ENCODE measurements at regions not wholly inside any gene's neighbourhood (a gene's known extent, or its start where the extent isn't known, plus 50 kb on each side); places are given as distances from the start of the nearest gene placed in this dataset.
A peak's percentile ranks its signal among the peaks of the same experiment; 100 is the strongest.

DNA sequence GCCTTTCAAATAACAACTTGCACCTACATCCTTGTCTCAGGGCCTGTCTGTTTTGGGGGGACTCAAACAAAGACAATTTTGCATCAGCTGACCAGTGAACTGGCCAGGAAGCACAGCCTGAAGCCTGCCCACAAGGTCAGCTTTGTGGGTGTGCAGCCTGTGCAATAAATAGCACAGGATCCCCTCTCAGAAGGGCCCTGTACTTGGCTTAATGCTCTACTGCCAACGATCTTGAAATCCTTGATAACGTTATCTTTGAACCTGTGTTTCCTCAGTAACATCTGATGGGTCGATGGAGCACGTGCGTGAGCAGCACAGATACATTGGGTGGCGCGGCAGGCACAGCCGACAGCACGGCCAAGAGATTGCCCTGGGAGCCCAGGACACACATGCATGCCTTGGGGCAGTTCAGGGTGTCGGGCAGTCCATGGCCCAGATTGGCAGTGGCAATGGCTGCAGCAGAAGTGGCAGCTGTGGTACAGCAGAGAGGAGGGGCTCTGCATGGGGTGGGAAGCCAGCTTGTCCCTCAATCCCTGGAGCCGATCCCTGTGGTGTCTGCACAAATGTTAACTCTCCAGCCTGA is 58.8 kb upstream of the ATP6AP2 start:
- no peaks in the 10 kb centered on the region for H3K79me1 ChIP-seq (ENCODE audit: low read length)
- no peak overlapping the region for H3K4me3 ChIP-seq (ENCODE audit: low read length)
- no peak overlapping the region for H3K9ac ChIP-seq (ENCODE audit: low read length)
- H2BK120ac ChIP-seq (ENCODE audit: low read depth, low read length): no peak overlapping the region
- no peak overlapping the region for H2BK15ac ChIP-seq (replicated peaks; ENCODE audit: low read depth)
- no peaks in the 10 kb centered on the region for H3K36me3 ChIP-seq (ENCODE audit: control insufficient read depth, insufficient read depth, low read length)
- H3K4me1 ChIP-seq (ENCODE audit: control insufficient read depth, low read depth, low read length): no peaks in the 10 kb centered on the region
- H3K27me3 ChIP-seq (ENCODE audit: insufficient read depth, low read length, poor library complexity): no peaks in the 10 kb centered on the region
- no peak overlapping the region for H3K56ac ChIP-seq (ENCODE audit: low read length)
- WGBS (ENCODE audit: extremely low coverage, insufficient coverage, low lambda C conversion rate): no CpG with 5 or more reads among the region's 11 CpGs
- no peak overlapping the region for H3K27ac ChIP-seq (ENCODE audit: low read depth, low read length)
- H2AK5ac ChIP-seq (ENCODE audit: low read length): no peak overlapping the region
- no peak overlapping the region for H3K4me2 ChIP-seq (ENCODE audit: low read length)
- H2BK5ac ChIP-seq (ENCODE audit: low read length): no peak overlapping the region
- no peaks in the 10 kb centered on the region for H3K79me2 ChIP-seq (ENCODE audit: control insufficient read depth, insufficient read depth, low read length)
- no peak overlapping the region for H3K4ac ChIP-seq (ENCODE audit: low read depth, low read length)
- H3K18ac ChIP-seq (ENCODE audit: low read length): no peak overlapping the region
- H3K23ac ChIP-seq (ENCODE audit: low read length): no peak overlapping the region
- H4K5ac ChIP-seq (ENCODE audit: low read length): no peak overlapping the region
- no peak for DNase-seq
- H4K8ac ChIP-seq (ENCODE audit: low read depth, low read length): no peak overlapping the region

DNA sequence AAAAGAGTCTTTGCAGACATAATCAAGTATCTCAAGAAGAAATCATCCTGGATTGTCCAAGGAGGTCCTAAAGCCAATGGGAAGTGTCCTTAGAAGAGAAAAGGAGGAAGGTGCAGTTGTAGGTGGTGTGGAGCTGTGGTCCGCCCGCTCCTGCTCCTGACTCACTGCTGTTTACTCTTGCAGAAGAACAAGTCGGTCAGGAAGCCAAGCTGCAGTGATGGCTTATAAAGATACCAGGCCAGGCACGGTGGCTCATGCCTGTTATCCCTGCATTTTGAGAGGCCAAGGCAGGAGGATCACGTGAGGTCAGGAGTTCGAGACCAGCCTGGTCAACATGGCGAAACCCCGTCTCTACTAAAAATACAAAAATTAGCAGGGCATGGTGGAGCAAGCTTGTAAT is 66.4 kb upstream of the ATP6AP2 start:
- H3K56ac ChIP-seq (ENCODE audit: low read length): no peak overlapping the region
- WGBS (ENCODE audit: extremely low coverage, insufficient coverage, low lambda C conversion rate): no CpG with 5 or more reads among the region's 8 CpGs
- no peaks in the 10 kb centered on the region for H3K27me3 ChIP-seq (ENCODE audit: insufficient read depth, low read length, poor library complexity)
- H3K79me2 ChIP-seq (ENCODE audit: control insufficient read depth, insufficient read depth, low read length): no peaks in the 10 kb centered on the region
- no peak overlapping the region for H2BK5ac ChIP-seq (ENCODE audit: low read length)
- no peak overlapping the region for H3K4me2 ChIP-seq (ENCODE audit: low read length)
- H2BK120ac ChIP-seq (ENCODE audit: low read depth, low read length): no peak overlapping the region
- no peak overlapping the region for H3K9ac ChIP-seq (ENCODE audit: low read length)
- H4K8ac ChIP-seq (ENCODE audit: low read depth, low read length): no peak overlapping the region
- no peak for DNase-seq
- no peak overlapping the region for H3K18ac ChIP-seq (ENCODE audit: low read length)
- H2BK15ac ChIP-seq (replicated peaks; ENCODE audit: low read depth): no peak overlapping the region
- no peak overlapping the region for H3K23ac ChIP-seq (ENCODE audit: low read length)
- H4K5ac ChIP-seq (ENCODE audit: low read length): no peak overlapping the region
- H3K79me1 ChIP-seq (ENCODE audit: low read length): no peaks in the 10 kb centered on the region
- no peak overlapping the region for H3K4ac ChIP-seq (ENCODE audit: low read depth, low read length)
- H3K4me3 ChIP-seq (ENCODE audit: low read length): no peak overlapping the region
- no peaks in the 10 kb centered on the region for H3K4me1 ChIP-seq (ENCODE audit: control insufficient read depth, low read depth, low read length)
- no peak overlapping the region for H2AK5ac ChIP-seq (ENCODE audit: low read length)
- H3K36me3 ChIP-seq (ENCODE audit: control insufficient read depth, insufficient read depth, low read length): no peaks in the 10 kb centered on the region
- no peak overlapping the region for H3K27ac ChIP-seq (ENCODE audit: low read depth, low read length)

DNA sequence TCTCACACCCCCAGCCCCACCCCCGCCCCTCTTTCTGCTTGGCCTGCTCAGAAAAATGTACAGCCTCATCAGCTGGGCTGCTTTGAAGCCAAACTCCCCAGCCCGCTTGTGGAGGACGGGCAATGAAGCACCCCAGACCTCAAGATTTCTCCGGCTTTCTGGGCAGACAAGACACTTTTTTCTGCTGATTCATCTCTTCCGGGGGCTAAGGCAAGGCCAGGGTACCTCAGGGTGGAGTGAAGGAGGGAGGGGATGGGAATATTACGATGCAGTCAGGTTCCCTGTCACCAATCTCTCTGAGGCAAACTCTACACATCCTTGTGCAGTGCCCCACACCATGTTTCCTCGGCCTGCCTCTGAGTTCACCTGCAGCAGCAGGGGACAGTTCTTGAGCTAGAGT is 66.9 kb upstream of the ATP6AP2 start:
- Histone ChIP-seq H3K4me2 (ENCODE audit: low read length) (no peak overlapping the region), H3K36me3 (ENCODE audit: control insufficient read depth, insufficient read depth, low read length) (no peaks in the 10 kb centered on the region), H3K27ac (ENCODE audit: low read depth, low read length) (no peak overlapping the region), H3K79me2 (ENCODE audit: control insufficient read depth, insufficient read depth, low read length) (no peaks in the 10 kb centered on the region), H3K23ac (ENCODE audit: low read length) (no peak overlapping the region), H3K4me1 (ENCODE audit: control insufficient read depth, low read depth, low read length) (no peaks in the 10 kb centered on the region), H2BK15ac (replicated peaks; ENCODE audit: low read depth) (no peak overlapping the region), H2BK120ac (ENCODE audit: low read depth, low read length) (no peak overlapping the region), H3K9ac (ENCODE audit: low read length) (no peak overlapping the region), H3K27me3 (ENCODE audit: insufficient read depth, low read length, poor library complexity) (no peaks in the 10 kb centered on the region), H2AK5ac (ENCODE audit: low read length) (no peak overlapping the region), H2BK5ac (ENCODE audit: low read length) (no peak overlapping the region), H3K18ac (ENCODE audit: low read length) (no peak overlapping the region), H4K5ac (ENCODE audit: low read length) (no peak overlapping the region), H3K79me1 (ENCODE audit: low read length) (no peaks in the 10 kb centered on the region), H3K4ac (ENCODE audit: low read depth, low read length) (no peak overlapping the region), H3K56ac (ENCODE audit: low read length) (no peak overlapping the region), H4K8ac (ENCODE audit: low read depth, low read length) (no peak overlapping the region), H3K4me3 (ENCODE audit: low read length) (no peak overlapping the region)
- WGBS (ENCODE audit: extremely low coverage, insufficient coverage, low lambda C conversion rate): no CpG with 5 or more reads among the region's 7 CpGs
- no peak for DNase-seq

DNA sequence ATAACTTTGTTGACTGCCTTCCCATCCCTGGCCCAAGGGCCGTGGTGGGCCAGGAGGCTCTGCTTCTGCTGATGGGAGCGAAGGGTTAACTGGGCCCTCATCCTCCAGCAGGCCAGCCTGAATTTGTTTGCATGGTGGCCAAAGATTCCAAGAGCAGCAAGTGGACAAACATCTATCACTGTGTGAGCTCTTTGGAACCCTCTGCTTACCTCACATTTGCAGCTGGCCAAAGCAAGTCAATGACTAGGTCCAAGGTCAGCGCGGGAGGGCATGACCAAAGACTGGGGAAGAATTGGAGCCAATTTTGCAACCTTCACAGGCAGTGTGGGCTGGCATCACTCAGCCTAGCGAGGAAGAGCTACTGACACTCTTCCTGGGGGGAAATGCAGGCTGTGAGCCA is 67.8 kb upstream of the ATP6AP2 start:
- Histone ChIP-seq H3K4me2 (ENCODE audit: low read length) (no peak overlapping the region), H3K18ac (ENCODE audit: low read length) (no peak overlapping the region), H3K23ac (ENCODE audit: low read length) (no peak overlapping the region), H2BK120ac (ENCODE audit: low read depth, low read length) (no peak overlapping the region), H3K79me2 (ENCODE audit: control insufficient read depth, insufficient read depth, low read length) (no peaks in the 10 kb centered on the region), H2AK5ac (ENCODE audit: low read length) (no peak overlapping the region), H3K56ac (ENCODE audit: low read length) (no peak overlapping the region), H3K27me3 (ENCODE audit: insufficient read depth, low read length, poor library complexity) (no peaks in the 10 kb centered on the region), H2BK5ac (ENCODE audit: low read length) (no peak overlapping the region), H3K4me3 (ENCODE audit: low read length) (no peak overlapping the region), H3K9ac (ENCODE audit: low read length) (no peak overlapping the region), H3K27ac (ENCODE audit: low read depth, low read length) (no peak overlapping the region), H3K4ac (ENCODE audit: low read depth, low read length) (no peak overlapping the region), H4K5ac (ENCODE audit: low read length) (no peak overlapping the region), H3K79me1 (ENCODE audit: low read length) (no peaks in the 10 kb centered on the region), H3K36me3 (ENCODE audit: control insufficient read depth, insufficient read depth, low read length) (no peaks in the 10 kb centered on the region), H4K8ac (ENCODE audit: low read depth, low read length) (no peak overlapping the region), H2BK15ac (replicated peaks; ENCODE audit: low read depth) (no peak overlapping the region), H3K4me1 (ENCODE audit: control insufficient read depth, low read depth, low read length) (no peaks in the 10 kb centered on the region)
- DNase-seq: no peak
- no CpG with 5 or more reads among the region's 5 CpGs for WGBS (ENCODE audit: extremely low coverage, insufficient coverage, low lambda C conversion rate)

DNA sequence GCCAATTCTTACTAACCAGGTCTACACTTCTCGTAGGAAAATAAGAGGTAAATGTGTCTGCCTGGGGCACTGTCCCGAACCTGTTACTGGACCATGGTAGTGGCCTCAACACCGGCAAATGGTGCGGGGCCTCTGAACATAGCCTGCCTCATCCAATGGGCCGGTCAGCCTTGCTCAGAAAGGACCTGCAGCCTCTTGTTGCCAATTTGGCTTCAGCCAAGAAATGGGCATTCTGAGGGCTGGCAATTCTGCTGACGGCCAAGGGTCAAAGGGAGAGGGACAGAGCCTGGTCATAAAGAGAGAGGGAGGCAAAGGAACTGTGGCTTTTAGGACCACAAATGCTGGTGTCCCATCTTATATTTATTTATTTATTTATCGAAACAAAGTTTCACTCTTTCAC is 69.5 kb upstream of the ATP6AP2 start:
- Histone ChIP-seq H2BK120ac (ENCODE audit: low read depth, low read length) (no peak overlapping the region), H3K4me2 (ENCODE audit: low read length) (no peak overlapping the region), H3K18ac (ENCODE audit: low read length) (no peak overlapping the region), H3K36me3 (ENCODE audit: control insufficient read depth, insufficient read depth, low read length) (no peaks in the 10 kb centered on the region), H3K9ac (ENCODE audit: low read length) (no peak overlapping the region), H4K5ac (ENCODE audit: low read length) (no peak overlapping the region), H4K8ac (ENCODE audit: low read depth, low read length) (no peak overlapping the region), H3K4me1 (ENCODE audit: control insufficient read depth, low read depth, low read length) (no peaks in the 10 kb centered on the region), H3K23ac (ENCODE audit: low read length) (no peak overlapping the region), H3K4ac (ENCODE audit: low read depth, low read length) (no peak overlapping the region), H3K56ac (ENCODE audit: low read length) (no peak overlapping the region), H3K27me3 (ENCODE audit: insufficient read depth, low read length, poor library complexity) (no peaks in the 10 kb centered on the region), H2AK5ac (ENCODE audit: low read length) (no peak overlapping the region), H3K27ac (ENCODE audit: low read depth, low read length) (no peak overlapping the region), H3K79me1 (ENCODE audit: low read length) (no peaks in the 10 kb centered on the region), H3K4me3 (ENCODE audit: low read length) (no peak overlapping the region), H2BK5ac (ENCODE audit: low read length) (no peak overlapping the region), H3K79me2 (ENCODE audit: control insufficient read depth, insufficient read depth, low read length) (no peaks in the 10 kb centered on the region), H2BK15ac (replicated peaks; ENCODE audit: low read depth) (no peak overlapping the region)
- no peak for DNase-seq
- whole genome bisulfite sequencing (ENCODE audit: extremely low coverage, insufficient coverage, low lambda C conversion rate): no CpG with 5 or more reads among the region's 7 CpGs

DNA sequence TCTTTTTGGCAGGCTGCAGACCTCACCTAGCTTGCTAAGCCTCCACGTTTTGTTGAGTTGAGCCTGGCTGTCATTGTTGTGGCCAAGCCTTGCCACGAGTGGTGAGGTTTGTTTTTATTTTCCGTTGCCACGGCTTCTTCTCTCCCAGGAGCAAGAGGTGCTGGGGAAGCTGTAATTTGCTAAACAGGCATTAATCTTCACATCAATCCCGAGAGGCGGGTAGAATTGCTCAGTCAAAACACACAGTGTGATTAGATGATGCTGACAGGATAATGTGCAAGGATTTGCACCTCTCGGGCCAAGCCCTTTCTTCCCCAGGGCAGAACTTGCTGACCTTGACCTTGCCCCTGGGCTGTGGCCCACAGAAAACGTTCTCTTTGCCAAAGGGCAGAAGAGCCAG is 72.2 kb upstream of the ATP6AP2 start:
- no peak overlapping the region for H4K8ac ChIP-seq (ENCODE audit: low read depth, low read length)
- H3K4me2 ChIP-seq (ENCODE audit: low read length): no peak overlapping the region
- H3K36me3 ChIP-seq (ENCODE audit: control insufficient read depth, insufficient read depth, low read length): no peaks in the 10 kb centered on the region
- no peak overlapping the region for H3K27ac ChIP-seq (ENCODE audit: low read depth, low read length)
- H3K23ac ChIP-seq (ENCODE audit: low read length): no peak overlapping the region
- DNase-seq: peak; percentile 45
- no peaks in the 10 kb centered on the region for H3K27me3 ChIP-seq (ENCODE audit: insufficient read depth, low read length, poor library complexity)
- H3K79me1 ChIP-seq (ENCODE audit: low read length): no peaks in the 10 kb centered on the region
- WGBS (ENCODE audit: extremely low coverage, insufficient coverage, low lambda C conversion rate): no CpG with 5 or more reads among the region's 8 CpGs
- no peak overlapping the region for H3K4me3 ChIP-seq (ENCODE audit: low read length)
- H3K56ac ChIP-seq (ENCODE audit: low read length): no peak overlapping the region
- H2BK15ac ChIP-seq (replicated peaks; ENCODE audit: low read depth): no peak overlapping the region
- H2AK5ac ChIP-seq (ENCODE audit: low read length): no peak overlapping the region
- H3K4ac ChIP-seq (ENCODE audit: low read depth, low read length): no peak overlapping the region
- H3K18ac ChIP-seq (ENCODE audit: low read length): no peak overlapping the region
- H2BK5ac ChIP-seq (ENCODE audit: low read length): no peak overlapping the region
- H2BK120ac ChIP-seq (ENCODE audit: low read depth, low read length): no peak overlapping the region
- no peaks in the 10 kb centered on the region for H3K79me2 ChIP-seq (ENCODE audit: control insufficient read depth, insufficient read depth, low read length)
- H4K5ac ChIP-seq (ENCODE audit: low read length): no peak overlapping the region
- H3K9ac ChIP-seq (ENCODE audit: low read length): no peak overlapping the region
- H3K4me1 ChIP-seq (ENCODE audit: control insufficient read depth, low read depth, low read length): no peaks in the 10 kb centered on the region
